Adrenal gland (tissue), 9 donors: ENCODE measurements at regions not wholly inside any gene's neighbourhood (a gene's known extent, or its start where the extent isn't known, plus 50 kb on each side); places are given as distances from the start of the nearest gene placed in this dataset.

Experiments used
- DNase-seq, 7 donors: peaks; one replicate each; pipeline ENCODE4 v3.0.0-alpha.2; 2019 to 2020
- H3K27ac ChIP-seq, 5 donors: fragments of 200-600 bp; sonication (generic) in 4 of 5; 1 replicate in 3 of 5; 2 replicates in 2 of 5; pipeline versions ENCODE4 v1.5.1 to v1.8.0; 2016 to 2020; ENCODE audit warnings: mild to moderate bottlenecking in 1 of 5
- H3K27me3 ChIP-seq: fragments of 200-600 bp; 2 replicates; pipeline ENCODE4 v1.8.0; 2021
- H3K36me3 ChIP-seq, 2 donors: fragments of 200-600 bp; replicated peaks in 1 of 2; 1 replicate in 1 of 2; 2 replicates in 1 of 2; pipeline versions ENCODE4 v1.5.1 to v1.8.0; 2018 to 2022
- H3K4me1 ChIP-seq, 2 donors: fragments of 200-600 bp; replicated peaks in 1 of 2; 1 replicate in 1 of 2; 2 replicates in 1 of 2; pipeline versions ENCODE4 v1.5.1 to v1.8.0; 2018 to 2021
- H3K4me3 ChIP-seq, 4 donors: fragments of 200-600 bp; sonication (generic) in 3 of 4; one replicate each; pipeline ENCODE4 v1.5.1; 2016 to 2018
- H3K9me3 ChIP-seq, 3 donors: fragments of 200-600 bp; sonication (generic) in 1 of 3; replicated peaks in 1 of 3; 1 replicate in 2 of 3; 2 replicates in 1 of 3; pipeline versions ENCODE4 v1.5.1 to v1.8.0; 2016 to 2021
- CTCF ChIP-seq, 6 experiments: fragments of 450-650 bp in 4 of 6; fragments of 200-600 bp in 2 of 6; sonication (generic) in 1 of 6; IDR thresholded peaks; 1 replicate in 5 of 6; 2 replicates in 1 of 6; pipeline versions ENCODE4 v1.5.1 to v1.8.0; 2016 to 2021; ENCODE audit warnings: antibody characterized with exemption in 6 of 6, mild to moderate bottlenecking in 2 of 6, moderate library complexity in 1 of 6
- POLR2A ChIP-seq, 2 donors: fragments of 450-650 bp; IDR thresholded peaks; one replicate each; pipeline ENCODE4 v1.6.1; 2017; ENCODE audit warnings: antibody characterized with exemption in 2 of 2, mild to moderate bottlenecking in 2 of 2, moderate library complexity in 1 of 2
- WGBS, 4 donors: extraction: QIAGEN DNeasy Blood & Tissue Kit in 2 of 4; methylation state at CpG; one replicate each; pipeline versions ENCODE4 v1.1.5 to v1.1.7; 2013 to 2017; 5-methylcytosine and 5-hydroxymethylcytosine counted together
- intact Hi-C, 2 donors: fragments of 100-400 bp; cut with DNase I; formaldehyde crosslinking; loops; one replicate each; pipeline versions ENCODE4 v1.14.1 to v1.15.0; 2022 to 2023
- donor health status: healthy with polysubstance abuse.
- donor health status: Bipolar disorder and iron deficiency.
- donor health status: DM: yes; HTN: yes; CAD: no.
- donor health status: DM: no; HTN: no; CAD: no.
- donor health status: DM: no; HTN: no; CAD: no.

GRCh38 chr1:118397496-118397859 lies 212.4 kb upstream of the SPAG17 start:
- Histone ChIP-seq H3K36me3 (no peaks in the 10 kb centered on the region), H3K4me3 (no peak overlapping the region), H3K4me1 (no peaks in the 10 kb centered on the region), H3K9me3 (no peaks in the 10 kb centered on the region), H3K27ac (no peak overlapping the region), H3K27me3 (no peaks in the 10 kb centered on the region)
- 43 to 59% (median 52%) methylated on average over 2 of the region's 2 CpGs for WGBS, 4 donors
- DNase-seq: no peak
- TF ChIP-seq CTCF (IDR thresholded peaks at IDR 0.05): no peak
- intact Hi-C loops: no loop called here

GRCh38 chr1:118396829-118397495 lies 211.9 kb upstream of the SPAG17 start:
- intact Hi-C loops: no loop called here
- WGBS, 4 donors: 57 to 73% (median 65%) methylated on average over 4 of the region's 4 CpGs
- Histone ChIP-seq H3K27me3 (no peaks in the 10 kb centered on the region), H3K36me3 (no peaks in the 10 kb centered on the region), H3K4me3 (no peak overlapping the region), H3K9me3 (no peaks in the 10 kb centered on the region), H3K4me1 (no peaks in the 10 kb centered on the region), H3K27ac (no peak overlapping the region)
- TF ChIP-seq CTCF (IDR thresholded peaks at IDR 0.05) (no peak), POLR2A (IDR thresholded peaks at IDR 0.05) (no peak)
- peak; percentile 35 to 75 (median 56) for DNase-seq

GRCh38 chr1:118396279-118396678 lies 211.3 kb upstream of the SPAG17 start:
- DNase-seq: no peak
- H3K27me3 ChIP-seq: no peaks in the 10 kb centered on the region
- TF ChIP-seq CTCF (IDR thresholded peaks at IDR 0.05): no peak
- no peak for TF ChIP-seq POLR2A (IDR thresholded peaks at IDR 0.05)
- H3K36me3 ChIP-seq: no peaks in the 10 kb centered on the region
- no peaks in the 10 kb centered on the region for H3K4me1 ChIP-seq
- 30 to 55% (median 38%) methylated on average over 1 of the region's 1 CpG for WGBS, 4 donors
- no peak overlapping the region for H3K27ac ChIP-seq
- intact Hi-C loops: no loop called here
- no peaks in the 10 kb centered on the region for H3K9me3 ChIP-seq
- H3K4me3 ChIP-seq: no peak overlapping the region

- Histone ChIP-seq H3K4me3 (no peak overlapping the region), H3K27ac (no peak overlapping the region), H3K27me3 (no peaks in the 10 kb centered on the region), H3K4me1 (no peaks in the 10 kb centered on the region), H3K9me3 (no peaks in the 10 kb centered on the region), H3K36me3 (no peaks in the 10 kb centered on the region)
- WGBS, 4 donors: 52 to 64% (median 58%) methylated on average over 7 of the region's 7 CpGs
- intact Hi-C loops: no loop called here
- TF ChIP-seq CTCF (IDR thresholded peaks at IDR 0.05) (no peak), POLR2A (IDR thresholded peaks at IDR 0.05) (no peak)
- DNase-seq: no peak
Observed at GRCh38 chr1:118395430-118395991, 210.5 kb upstream of the SPAG17 start.
